HG03060 (cell line): ENCODE measurements at regions not wholly inside any gene's neighbourhood (a gene's known extent, or its start where the extent isn't known, plus 50 kb on each side); places are given as distances from the start of the nearest gene placed in this dataset.

ENCODE experiments used
- ATAC-seq: cut with Tn5 transposase; IDR thresholded peaks from one replicate; pipeline ENCODE4 v1.9.1; 2021; ENCODE audit warnings: low read depth, moderate number of reproducible peaks; ENCODE audit not compliant: unreplicated experiment

DNA sequence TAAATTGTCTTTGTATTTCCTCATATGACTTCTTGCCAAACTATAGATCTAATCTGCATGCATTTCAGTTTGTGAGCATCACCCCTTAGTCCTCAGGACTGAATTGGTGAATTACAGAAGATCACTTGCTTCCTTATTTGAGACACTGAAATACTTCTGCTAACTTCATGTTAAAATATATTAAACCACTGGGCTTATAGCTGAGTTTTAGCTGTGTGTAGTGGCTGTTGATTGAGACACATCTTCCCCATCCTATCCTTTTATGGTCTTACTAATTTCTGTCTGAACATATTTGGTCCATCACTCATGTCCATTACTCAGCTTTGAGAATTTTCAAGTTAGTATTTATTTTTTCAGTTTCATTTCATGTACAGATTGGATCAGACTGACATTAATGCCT, 295.9 kb downstream of the PSAT1 start:
- no peak for ATAC-seq

DNA sequence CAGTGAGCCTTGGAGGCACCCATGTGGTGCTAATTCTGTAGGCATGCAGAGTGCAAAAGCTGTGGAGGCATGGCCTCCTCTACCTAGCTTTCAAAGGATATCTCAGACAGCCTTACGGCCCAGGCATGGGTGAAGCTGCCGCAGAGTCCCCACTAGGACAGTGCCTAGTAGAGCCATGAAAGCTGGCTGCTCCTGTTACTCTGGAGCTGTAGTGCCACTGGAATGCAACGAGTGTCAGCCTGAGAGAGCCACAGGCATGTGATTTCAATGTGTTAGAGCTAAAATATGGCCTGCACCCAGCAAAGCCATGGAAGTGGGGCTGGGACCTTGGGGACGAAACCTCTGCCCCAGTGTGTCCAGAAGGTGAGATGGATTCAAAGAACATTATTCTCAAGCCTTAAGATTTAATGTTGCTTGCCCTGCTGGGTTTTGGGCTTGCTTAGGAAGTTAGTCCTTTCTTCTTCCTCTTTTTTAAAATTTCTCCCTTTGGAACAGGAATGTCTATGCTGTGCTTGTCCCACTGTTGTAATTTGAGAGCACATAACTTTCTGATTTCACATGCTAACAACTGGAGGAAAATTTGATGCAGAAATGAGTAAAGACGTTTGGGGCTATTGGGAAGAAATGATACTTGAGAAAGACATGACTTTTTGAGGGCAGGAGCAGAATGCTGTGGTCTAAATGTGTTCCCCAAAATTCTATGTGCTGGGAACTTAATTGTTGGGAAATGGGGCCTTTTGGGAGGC, 298.4 kb downstream of the PSAT1 start:
- no peak for ATAC-seq

DNA sequence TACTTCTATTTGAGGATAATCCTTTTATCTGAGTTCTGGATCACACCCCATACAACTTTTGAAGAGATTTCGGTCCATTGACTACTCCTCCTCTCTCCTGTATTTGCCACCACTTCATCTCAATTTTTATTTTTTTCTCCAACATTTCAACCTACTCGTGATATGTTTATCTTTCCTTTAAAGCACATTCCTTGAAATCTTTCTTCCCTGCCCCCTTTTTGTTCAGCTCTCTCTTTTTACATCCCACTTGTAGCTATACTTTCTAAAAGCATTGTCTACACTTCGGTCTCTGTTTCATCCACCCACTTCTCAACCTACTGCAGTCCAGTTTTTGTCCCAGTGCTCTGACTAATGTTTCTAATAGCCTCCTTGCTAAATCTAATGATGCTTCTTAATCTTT, 299.4 kb downstream of the PSAT1 start:
- no peak for ATAC-seq

DNA sequence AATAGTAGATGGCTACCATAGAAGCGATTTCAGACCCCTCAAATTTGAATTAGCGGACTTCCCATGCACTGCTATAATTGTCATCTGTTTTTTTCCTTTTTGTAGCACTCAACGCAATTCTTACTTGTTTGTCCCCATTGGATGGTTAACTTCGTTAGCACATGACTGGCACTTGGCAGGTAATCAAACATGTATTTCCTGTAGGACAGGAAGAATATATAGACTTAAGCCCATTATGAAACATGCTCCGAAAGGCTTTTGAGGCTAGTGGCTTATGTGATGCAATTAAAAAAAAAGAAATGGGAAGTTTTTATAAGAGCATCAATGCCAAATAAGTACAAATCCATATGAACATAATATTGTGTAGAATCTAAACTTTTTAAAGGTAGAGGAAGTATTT, 301.2 kb downstream of the PSAT1 start:
- ATAC-seq: no peak

DNA sequence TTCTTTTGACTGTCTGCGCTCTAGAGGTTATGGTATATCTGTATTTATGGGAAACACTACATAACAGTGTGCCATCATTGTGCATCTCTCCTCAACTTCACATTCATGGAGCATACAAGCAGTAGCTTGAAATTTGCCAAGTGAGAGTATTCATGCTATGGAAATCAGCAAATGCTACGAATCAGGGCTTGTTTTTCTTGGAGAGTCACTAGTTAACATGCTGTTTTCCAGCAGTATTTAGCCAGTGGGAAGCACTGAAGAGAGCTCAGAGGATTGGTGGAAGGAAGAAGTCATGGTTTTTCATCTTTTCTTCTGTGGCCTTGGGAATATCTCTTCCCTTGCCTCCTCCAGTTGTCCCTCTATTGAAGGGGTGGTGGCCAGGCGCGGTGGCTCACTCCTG, 303.0 kb downstream of the PSAT1 start:
- no peak for ATAC-seq

DNA sequence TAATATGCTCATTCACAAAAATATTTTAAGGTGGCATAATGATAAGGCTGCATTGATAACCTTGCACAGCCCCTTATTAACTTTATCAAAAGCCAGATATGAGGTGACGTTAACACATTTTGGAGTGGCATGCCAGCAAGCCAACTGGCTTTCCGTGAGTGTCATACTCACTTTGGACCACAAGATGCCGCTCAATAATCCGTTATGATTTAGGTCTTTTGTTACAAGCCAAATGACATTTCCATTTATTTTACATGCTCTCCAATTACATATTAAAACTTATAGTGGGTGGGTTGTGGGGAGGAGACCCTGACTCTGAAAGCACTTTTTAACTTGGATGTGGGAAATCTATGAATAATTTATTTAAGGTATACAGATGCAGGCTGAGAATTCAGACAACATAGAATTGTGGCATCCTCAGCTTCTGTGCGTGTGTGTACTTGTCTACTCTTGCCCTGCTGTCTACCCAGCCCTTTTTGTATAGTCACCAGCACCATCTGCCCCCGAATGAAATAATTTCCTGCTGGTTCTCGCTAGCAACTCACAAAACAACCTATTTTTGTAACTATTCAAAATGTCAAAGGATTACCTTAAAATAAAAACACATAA, 305.1 kb downstream of the PSAT1 start:
- ATAC-seq: no peak

DNA sequence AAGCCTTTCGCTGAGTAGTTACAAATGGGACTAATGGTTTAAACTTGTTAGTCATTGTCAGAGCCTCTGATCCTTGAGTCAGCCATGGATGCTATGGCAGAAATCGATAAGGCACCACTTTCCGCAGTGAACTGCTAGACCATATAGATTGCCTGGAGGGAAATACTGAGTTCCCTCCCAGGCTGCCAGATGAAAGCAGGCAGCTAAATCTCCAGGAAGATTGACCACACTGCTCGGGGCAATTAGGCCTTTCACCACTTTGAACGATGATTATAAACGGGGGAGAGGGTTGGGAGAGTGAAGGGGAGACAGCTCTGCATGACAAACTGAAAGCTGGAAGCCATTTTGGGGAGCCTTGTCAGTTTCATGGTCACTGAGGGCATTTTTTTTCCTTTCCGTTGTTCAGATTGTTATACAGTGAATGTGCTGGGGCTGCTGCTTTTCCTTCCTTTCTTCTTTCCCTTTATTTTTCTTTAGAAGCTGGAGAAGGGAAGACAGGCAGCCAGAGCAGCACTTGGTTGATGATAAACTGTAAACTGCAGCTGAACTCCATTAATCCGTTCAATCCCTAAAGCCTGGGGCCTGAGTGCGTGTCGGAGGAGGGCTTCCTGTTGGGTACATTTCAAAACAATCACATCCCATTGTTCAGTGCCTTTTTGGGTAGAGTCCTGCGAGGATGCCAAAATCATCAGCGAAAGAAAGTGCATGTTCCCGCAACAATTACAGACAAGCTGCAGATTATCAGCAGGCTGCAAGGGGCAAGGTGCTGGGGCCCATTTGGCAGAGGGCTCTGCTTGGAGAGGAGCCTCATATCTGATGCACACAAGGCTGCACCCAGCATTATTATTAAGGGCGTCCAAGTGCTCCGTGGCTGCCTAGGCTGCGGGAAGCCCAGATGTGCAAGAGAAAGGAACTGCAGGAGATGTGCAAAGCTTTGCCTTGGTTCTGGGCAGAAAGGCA, 308.4 kb downstream of the PSAT1 start:
- no peak for ATAC-seq

DNA sequence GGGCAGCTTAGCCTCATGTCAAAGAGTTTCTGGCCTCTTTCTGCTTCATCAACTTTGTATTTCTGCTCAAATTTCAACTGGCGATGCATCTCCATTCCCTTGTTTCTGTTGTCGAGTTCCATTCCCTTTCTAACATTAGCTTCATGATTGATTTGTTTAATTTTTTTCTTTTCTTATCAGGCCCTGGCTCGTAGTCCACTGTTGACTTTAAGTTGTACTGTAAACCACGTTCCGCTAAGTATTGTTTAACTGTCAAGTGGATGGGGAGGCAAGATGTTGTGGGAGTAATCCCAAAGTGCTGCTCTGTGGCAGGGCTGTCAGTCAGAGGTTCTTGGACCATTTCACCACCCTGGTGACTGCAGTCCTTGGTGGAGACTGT, 309.1 kb downstream of the PSAT1 start:
- ATAC-seq: no peak

DNA sequence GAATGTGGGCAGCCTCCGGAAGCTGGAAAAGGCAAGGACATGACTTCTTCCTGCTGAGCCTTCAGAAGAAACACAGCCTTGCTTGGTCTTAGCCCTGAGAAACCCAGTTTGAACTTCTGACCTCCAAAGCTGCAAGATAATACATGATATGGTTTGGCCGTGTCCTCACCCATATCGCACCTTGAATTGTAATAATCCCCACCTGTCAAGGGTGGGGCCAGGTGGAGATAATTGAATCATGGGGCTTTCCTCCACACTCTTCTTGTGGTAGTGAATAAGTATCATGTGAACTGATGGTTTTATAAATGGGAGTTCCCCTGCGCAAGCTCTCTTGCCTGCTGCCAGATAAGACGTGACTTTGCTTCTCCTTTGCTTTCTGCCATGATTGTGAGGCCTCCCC, 310.9 kb downstream of the PSAT1 start:
- no peak for ATAC-seq

DNA sequence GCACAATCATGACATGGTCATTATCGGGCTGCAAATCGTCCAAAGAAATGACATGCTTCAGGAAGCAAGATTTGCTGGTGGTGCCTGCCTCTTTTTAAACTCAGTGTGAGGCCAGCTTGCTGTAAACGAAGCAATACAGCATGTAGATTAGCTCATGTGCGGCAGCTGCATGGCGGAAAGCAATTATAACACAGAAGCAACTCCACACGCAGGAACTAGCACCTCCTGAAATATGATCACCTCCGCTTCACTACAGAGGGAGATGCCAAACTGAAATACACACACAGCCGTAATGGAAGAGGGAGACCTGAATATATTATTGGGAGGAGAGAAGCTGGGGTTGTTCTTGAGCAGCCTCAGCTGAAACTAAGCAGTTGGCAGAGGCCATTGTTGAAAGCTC, 312.5 kb downstream of the PSAT1 start:
- ATAC-seq: no peak

DNA sequence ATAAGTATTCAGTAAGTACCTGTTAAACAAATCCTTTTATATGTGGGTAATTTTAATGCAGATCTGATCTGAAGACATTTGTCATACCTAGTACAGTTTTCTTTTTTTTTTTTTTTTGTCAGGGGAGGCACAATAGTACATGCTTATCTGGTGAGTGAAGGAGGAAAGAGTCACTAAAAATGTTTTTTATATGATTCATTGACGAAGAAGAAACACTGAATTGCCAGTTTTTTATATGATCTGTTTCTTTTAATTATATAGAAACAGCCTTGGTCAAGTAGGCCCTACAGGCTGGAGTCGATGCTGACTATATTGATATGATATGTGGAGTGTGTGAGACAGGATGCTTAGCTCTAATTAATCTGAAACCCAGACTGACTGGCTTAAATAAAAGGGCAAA, 315.2 kb downstream of the PSAT1 start:
- ATAC-seq: no peak

DNA sequence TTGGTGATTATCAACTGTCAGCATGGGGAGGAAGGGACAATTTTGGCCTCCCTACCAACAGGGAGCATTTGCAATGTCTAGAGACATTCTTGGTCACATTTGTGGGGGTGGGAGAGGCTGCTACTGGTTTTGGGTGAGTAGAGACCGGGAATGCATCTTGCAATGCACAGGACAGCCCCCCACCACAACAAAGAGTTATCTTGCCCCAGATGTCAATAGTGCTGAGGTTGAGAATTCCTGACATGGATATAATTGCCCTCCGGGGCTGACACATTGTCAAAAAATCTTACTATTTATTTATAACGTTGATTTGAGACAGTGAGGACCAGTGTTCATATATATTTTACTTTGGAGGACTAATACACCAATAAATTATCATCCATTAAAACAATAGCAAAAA, 316.1 kb downstream of the PSAT1 start:
- ATAC-seq: no peak

DNA sequence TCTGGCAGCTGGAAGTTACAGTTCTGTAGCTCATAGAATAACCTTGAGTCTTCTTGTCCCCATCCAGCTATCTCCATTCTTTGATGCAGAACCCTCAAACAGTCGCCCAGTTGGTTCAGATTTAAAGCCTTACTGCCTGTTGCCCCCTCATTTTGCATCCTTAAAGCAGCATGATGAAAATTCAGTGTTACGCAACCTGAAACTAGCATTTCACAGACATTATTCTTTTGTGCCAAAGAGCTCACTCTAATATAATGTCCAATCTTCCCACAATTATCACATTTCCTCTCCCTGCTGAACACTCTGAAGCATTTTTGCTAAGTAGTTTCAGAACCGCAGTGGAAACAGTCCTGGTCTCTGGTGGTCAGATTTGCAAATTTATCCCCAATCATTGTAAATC, 318.0 kb downstream of the PSAT1 start:
- no peak for ATAC-seq

DNA sequence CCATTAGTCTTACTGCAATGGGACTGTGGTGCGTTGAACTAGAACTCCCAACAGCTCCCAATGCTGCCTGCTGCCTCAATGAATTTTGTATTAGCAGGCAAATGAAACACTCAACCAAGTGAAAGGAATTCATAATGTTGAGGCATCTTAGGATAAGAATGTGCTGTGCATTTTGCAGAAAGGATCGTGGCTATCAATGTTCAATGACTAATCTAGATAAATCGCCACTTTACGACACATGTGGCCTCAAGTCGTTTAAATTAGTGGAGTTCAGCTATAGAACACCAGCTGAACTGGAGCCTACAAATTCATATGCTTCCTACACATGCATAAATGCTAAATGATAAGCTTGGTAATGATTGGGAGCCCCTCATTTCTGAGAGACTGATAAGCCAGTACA, 318.4 kb downstream of the PSAT1 start:
- no peak for ATAC-seq

DNA sequence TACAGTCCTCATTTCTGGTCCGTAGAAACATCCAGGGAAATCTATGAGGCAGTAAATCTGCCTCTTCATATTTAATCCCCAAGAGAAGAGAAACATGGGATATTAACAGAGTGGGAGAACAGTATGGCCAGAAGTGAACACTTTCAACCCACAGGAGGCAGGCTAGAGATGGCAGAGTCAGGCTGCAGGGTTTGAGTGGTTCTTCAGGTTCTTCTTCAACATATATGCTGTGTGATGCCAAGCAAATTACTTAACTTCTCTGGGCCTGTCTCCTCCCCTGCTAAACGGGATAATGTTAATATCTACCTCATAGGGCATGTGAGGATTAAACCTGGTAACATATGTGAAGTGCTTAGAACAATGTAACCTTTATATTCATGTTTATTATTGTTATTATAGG, 321.8 kb downstream of the PSAT1 start:
- no peak for ATAC-seq

DNA sequence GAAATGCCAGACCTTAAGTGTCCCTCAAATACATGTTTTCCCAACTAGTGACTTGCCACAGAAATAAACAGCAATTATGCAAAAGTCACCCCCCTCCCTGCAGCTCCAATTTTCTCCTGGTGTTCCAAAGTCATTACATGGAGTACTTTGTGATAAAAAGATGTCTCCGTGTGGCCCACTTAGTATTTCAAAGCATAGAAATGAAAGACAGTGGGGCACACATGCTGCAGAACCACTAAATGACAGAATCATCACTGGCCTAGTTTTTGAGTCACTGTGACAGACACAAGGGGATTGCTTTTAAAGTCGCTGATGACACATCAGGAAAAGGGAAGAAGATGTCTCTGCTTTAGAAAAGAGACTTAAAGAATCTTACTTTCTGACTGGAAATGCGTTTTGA, 323.4 kb downstream of the PSAT1 start:
- ATAC-seq: no peak

DNA sequence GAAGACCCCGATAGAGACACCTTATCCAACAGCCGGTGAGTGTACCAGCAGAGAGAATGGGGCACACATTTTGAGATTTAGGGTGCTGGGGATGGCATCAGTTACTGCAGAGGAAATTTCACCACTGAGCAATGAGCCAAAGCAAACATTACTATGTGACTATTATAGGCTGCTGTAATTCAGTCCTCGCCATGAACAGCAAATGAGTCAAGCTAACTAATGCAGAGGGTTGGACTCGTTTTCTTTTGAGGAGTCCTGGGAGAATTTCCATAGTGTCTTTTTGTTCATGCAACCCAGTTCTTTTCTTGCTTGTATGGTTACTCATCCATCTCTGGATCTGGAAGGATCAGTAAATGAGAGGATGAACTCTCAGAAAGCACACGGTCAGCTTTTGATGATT, 323.8 kb downstream of the PSAT1 start:
- no peak for ATAC-seq

DNA sequence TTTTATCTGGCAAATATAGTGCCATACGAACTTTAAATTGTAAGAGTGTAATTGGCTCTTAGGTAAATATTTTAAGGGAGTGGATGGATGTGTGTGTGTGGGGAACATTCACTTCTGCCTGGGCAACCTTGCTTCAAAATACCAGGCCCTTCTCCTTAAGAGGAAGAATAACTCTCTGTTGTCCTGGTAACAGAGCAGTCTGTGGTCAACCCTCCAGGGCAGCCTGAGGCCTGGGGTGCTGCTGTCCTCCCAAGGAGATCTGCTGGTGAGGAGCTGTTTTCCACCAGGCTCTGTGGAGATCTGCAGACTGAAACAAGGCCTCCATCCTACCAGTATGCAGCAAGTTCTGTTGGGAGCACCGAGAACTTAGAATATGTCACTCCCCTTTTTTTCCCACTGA, 325.2 kb downstream of the PSAT1 start:
- ATAC-seq: no peak

DNA sequence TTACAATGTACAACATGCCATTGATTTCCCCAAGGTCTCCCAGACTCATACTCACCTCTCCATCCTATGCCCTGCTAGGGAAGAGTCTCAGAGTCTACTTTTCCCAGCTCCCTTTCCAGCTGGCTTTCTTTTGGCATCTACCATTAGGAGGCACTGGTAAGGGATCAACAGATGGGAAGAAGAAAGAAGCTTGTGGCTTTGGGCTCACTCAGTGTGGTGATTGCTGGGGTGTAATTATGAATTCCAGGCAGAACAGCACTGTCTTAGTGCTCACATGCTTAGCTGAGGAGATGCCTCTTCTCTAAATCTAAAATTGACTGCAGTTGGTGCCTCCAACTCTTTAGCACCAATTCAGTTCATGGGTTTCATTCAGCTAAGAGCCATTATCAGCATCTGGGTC, 330.0 kb downstream of the PSAT1 start:
- no peak for ATAC-seq

DNA sequence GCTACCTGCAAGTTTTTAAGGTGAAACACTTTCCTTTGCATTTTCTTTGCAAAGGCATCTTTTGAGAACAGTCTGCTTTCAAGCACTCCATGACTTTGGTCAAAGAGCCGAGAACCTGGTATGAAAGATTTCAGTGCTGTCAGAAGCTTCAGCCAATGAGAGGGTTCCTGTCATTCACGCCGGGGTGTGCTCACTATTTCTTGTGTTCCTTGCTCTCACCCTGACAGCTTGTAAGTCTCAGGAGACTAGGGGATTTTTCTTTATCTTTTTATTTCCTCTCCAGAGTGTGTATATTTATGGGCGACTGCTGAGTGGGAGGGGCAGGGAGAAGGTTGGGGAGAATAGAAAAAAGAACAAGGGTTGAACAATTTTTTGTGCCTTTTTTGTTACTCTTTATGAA, 334.0 kb downstream of the PSAT1 start:
- ATAC-seq: no peak

DNA sequence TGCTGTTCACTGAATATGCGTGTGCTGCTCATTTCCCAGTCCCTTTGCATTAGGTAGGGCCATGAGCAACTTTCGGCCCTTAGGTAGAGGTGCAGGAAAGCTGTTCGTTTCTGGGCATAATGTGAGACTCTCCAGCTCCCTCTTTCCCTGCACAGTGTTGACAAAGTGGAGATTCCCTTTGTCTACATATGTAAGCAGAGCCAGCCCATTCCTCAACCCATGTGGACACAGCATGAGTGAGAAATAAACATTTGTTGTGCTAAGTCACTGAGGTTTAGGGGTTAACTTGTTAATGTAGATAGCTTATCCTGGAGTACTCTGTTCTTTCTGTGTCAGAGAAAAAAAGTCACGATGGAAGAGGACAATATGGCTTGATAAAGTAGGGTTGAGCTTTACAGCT, 343.8 kb downstream of the PSAT1 start:
- ATAC-seq: no peak

DNA sequence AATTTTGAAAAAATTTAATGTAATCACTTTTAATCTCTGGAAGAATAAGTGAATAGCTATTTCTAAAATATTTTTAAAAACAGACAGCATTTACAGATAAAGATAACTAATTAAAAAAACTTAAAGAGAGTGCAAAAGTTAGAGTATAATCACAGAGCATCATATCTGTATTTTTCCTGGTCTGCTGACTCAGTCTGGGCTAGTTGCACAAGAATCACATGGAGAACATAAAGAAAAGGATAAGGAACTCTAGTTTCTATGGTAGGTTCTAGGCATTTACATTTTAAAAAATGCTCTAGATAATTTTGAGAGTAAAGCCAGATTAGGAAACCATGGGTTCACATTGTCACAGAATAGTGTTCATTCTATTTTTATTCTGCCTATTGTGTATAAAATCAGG, 347.4 kb downstream of the PSAT1 start:
- ATAC-seq: no peak
